Stimulated activated CD8-positive, alpha-beta memory T cell treated with anti-CD3 and anti-CD28 coated beads, Interleukin-2, amount 100 ng/mL, for 1 hour (primary cell): ENCODE measurements at regions not wholly inside any gene's neighbourhood (a gene's known extent, or its start where the extent isn't known, plus 50 kb on each side); places are given as distances from the start of the nearest gene placed in this dataset.

Experiments
- DNase-seq, 2 donors: peaks; one replicate each; pipeline ENCODE4 v3.0.0-alpha.2; 2020; ENCODE audit warnings: low read depth in 2 of 2

DNA sequence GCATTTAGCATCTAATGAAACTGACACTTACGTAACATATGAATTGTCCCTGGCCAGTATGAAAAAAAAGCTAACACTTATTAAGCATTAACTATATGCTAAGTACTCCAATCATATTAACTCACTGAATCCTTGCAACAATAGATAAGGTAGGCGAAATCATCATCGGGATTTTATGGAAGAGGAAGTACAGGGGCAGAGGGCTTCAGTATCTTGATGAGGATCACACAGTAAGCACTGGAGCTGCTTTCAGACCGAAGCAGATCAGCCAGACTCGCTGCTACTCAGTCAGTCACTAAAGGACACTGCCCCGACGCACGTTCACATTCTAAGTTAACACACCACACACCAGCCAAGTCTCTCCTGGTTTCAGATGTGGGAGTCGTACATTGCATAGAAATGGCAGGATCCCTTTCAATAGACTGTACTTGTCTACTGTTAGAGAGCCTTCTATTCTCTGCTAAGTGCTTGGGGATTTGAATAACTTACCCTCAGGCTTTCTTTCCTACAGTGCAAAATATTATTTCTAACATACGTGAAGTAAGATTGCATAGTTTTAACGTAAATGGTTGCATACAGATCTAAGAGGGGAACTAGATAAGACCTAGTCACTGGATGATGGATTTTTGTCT lies 540.2 kb upstream of the TENM3 start:
- no peak for DNase-seq

DNA sequence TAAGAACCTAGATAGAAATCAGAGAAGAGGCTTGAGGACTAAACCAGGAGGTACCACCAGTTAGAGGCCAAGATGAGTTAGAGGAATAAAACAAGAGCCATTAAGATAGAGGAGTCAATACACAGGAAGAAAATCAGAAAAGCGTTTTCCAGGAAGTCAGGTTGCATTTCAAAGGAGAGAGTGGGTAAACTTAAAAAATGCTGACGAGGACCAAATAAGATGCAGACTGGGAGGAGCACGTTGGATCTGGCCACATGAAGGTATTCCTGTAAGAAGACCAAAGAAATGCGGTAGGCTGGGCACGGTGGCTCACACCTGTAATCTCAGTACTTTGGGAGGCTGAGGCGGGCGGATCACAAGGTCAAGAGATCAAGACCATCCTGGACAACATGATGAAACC lies 533.1 kb upstream of the TENM3 start:
- DNase-seq = no peak

DNA sequence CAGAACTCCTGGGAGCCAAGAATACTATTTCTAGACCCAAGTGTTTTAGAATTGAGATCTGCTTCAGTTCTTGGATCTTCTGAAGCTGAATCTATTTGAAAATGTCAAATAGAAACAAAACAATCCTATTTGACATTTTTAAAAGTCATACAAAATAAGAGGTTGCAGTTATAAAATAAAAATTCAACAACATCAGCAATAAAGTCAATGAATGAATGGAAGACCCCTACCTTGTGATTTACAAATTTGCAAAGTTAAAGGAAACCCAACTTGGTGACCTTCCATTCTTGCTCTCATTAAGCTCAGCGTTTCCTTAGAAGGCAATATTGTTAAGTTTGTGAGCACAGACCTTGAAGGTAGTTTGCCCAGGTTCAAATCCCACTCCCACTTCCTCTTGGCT lies 531.8 kb upstream of the TENM3 start:
- no peak for DNase-seq

DNA sequence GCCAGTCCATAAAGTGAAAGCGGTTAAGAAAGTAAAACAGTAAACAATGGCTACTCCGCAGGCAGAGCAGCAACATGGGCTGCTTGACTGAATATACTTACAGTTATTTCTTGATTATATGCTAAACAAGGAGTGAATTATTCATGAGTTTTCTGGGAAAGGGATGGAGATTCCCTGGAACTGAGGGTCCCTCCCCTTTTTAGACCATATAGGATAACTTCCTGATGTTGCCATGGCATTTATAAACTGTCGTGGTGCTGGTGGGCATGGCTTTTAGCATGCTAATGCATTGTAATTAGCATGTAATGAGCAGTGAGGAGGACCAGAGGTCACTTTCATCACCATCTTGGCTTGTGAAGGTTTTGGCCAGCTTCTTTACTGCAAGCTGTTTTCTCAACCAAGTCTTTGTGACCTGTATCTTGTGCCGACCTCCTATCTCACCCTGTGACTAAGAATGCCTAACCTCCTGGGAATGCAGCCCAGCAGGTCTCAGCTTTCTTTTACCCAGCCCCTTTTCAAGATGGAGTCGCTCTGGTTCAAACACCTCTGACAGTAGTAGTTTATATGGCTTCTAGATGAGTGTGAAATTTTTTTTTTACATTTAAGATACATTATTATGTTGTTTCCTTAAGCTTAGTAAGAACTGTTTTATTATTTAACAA lies 514.8 kb upstream of the TENM3 start:
- DNase-seq = no peak

DNA sequence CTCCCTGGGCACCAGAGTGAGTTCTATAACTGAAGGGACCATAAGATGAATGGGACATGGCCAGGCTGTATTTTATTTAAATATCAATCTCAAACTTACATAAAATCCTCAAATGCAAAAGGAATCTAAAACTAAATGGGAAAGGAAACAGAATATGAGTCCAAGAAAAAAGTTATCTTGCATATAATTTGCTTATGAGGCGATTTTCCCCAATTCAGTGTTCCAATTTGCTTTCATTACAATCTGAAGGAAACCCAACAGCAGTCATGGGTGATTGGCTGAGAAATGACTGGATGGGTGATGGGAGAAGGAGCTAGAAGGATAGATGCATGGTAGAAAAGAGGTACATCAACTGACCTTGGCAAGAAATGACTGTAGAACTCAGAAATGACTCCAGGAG lies 511.3 kb upstream of the TENM3 start:
- DNase-seq = no peak

DNA sequence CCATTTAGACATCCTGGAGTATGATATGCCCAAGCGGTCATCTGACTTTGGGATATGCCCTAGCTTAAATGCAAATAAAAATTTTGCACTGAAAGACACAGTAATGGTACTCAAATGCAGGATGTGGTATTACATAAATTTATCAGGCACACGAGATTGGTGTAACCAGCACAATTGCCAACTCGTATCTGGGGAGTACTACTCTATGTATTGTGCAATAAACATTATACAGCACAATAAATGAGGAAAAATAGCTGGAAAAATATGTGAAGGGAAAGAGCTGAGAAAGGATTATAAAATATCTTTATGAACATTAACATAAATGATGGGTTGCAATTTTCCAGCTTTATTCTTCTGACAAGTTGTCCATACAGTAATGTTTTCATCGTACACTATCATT lies 505.5 kb upstream of the TENM3 start:
- DNase-seq = no peak

DNA sequence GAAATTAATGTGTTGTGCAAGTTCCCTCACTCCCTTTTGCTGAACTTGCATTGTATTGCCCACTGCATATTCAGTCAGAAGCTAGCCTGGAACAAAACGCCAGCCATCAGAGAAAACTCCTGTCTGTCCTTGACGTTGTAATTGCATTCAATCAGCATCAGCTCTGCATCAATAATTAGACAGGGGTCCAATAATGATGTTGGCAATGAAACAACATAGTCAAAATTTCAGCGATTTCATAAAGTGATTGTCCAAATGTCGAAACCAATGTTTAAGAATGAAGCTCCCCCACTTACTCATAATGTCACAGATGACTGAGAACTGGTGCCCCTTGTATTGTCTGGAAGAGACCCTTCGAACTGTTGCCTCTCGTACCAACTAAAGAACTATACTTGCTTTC lies 504.2 kb upstream of the TENM3 start:
- no peak for DNase-seq

DNA sequence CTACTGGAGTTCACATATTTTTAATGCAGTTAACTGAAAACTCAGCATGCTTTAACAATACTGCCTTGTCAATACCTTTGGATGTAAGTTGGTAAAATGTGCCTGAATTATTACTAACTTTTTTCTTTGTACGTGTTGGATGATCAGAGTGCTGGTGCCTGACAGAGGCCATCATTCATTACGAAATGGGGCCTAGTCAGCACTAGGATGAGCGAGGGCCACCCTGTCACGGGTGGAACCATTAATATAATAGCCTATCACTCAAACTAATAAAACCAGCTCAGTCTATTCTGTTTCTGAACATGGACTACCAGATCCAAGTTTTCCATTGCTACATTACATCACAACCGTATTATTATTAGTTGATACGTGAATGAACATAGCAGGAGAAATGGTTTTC lies 501.7 kb upstream of the TENM3 start:
- DNase-seq = no peak

DNA sequence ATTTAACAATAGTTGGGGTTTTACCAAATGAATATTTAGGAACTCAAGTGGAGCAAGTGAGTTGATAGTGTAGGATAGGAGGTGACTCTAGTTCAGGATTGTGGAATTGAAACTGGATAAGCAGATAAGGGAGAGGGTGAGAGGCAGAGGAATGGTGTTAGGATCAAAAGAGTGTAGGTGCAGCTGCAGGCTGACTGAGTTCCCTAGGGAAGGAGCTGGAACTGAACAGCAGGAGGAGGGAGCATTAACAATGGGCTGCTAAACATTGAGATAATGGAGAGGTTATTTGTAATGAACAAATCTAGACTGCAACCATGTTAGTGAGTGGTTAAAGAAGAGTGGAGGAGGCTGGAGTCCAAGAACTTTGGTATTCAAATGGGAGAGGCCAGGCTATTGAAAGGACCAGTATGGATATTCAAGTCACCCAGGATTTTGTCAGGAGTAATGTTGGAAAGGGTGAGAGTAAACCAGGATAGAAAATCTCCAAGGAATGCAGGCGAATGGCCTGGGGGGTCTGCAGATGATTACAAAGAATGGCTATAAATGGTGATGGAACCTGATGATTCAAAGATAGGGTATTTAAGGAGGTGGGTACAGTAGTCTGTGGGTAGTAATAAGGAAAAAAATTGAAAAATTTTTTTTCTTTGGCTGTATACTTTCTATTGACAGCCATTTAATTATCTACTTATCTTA lies 497.1 kb upstream of the TENM3 start:
- no peak for DNase-seq

DNA sequence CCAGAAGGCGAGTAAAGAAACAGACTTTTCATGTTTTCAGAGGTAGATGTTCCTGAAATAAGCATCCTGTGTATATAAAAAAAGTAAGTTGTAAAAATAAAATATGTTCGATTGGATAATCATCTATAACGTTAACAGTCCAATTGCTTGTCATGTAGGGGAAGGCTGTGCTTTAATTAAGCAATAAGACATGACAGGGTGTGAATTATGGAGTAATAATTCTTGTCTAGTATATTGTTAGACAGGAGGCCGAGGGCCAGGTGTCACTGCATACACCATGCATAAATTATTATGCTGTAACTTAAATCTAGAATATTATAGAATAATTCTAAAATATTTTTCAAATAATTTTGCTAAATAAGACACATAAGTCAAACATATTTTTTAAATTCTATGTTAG lies 494.6 kb upstream of the TENM3 start:
- DNase-seq = no peak

DNA sequence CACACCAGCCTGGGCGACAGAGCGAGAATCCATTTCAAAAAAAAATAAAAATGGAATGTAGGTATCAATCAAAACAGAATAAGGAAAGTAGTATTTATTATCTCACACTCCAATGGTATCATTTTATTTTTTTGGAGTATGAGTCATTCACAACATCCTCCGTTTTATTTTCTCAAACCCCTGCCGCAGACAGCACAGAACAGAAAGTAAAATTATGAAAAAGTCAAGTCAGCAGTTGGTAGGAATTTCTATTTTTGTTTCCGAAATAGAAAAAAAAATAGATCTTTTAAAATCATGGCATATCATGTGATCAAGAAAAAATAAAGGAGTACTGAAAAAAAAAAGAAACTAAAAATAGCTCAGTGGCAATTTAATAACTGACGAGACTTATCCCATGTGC lies 490.7 kb upstream of the TENM3 start:
- no peak for DNase-seq

DNA sequence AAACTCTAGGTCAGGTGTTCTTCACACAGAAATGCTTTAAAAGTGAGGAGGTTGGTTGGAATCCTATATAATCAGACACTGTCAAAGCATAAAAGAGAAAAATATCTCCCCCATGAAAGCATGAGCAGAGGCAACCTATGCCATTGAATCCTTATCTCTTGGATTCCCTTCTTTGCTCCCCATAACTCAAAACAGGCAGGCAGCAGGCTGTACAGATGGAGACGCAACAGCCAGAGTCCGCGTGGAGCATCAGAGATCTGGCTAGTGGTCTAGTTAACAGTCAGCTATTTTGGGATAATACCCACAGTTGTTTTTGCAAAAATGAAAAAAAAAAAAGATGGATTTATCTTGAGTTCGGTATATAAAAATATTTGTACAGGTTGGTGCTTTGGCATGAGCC lies 490.0 kb upstream of the TENM3 start:
- DNase-seq = no peak

DNA sequence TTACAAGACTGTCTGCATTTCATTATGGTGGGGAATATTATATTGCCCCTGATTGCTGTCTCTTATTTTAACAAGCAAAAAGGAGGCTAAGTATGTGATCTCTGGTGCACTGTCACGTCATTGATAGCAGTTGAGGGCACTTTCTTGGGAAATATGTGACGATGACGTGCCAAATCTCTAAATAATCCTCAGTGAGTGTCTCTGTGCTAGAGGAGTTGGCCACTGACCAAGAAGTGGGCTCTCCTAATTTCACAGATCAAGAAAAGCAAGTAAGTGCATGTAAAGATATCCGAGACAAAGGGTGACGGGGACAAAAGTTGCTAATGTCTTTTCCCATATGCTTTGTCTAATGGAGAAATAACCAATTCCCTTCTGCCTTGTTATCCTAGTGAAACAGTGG lies 487.4 kb upstream of the TENM3 start:
- DNase-seq = no peak

DNA sequence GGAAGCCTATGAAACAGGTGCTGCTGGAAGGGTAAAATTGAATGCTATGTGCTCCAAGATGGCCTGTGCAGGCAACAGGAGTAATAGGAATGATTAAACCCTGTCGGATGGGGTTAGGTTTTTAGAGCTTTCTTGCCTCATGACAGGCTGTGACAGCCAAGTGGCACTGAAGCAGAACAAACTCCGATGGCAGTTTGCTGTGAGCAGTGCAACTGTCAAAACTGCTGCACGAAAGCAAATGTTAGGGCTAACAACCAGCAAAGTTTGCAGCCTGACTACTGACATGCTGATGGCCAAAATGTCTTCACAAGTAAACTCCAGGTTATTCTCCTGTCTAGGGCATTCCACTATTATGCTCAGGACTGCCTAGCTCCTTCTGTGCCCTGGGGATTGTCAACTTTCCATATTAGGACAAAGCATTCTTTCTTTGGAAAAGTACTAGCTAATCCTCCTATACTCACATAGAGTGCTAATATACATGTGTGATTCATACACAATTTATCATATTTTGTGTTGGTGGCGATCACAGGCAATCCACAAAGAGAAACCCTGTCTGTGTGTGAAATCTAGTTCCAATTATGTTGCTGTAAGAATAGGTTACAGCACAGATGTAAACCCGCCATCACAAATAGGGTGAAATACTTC lies 486.6 kb upstream of the TENM3 start:
- DNase-seq = no peak

DNA sequence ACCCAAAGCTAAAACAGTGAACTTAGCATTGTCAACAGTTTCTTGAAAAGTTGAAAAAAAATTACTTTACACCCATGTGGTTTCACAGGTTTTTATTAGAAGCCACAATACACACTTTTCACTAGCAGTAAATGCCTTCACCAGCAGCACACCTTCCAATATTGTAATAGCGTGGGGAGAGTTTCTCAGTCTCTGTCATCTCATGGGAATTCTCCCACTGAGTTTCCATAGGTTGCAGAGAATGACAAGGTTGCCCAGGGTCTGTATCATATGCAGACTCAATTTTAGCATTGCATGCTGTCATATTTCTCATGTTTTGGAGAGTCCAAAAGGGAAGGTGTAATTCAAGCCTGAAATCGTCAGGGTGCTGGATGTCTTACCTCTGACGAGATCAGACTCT lies 486.1 kb upstream of the TENM3 start:
- no peak for DNase-seq

DNA sequence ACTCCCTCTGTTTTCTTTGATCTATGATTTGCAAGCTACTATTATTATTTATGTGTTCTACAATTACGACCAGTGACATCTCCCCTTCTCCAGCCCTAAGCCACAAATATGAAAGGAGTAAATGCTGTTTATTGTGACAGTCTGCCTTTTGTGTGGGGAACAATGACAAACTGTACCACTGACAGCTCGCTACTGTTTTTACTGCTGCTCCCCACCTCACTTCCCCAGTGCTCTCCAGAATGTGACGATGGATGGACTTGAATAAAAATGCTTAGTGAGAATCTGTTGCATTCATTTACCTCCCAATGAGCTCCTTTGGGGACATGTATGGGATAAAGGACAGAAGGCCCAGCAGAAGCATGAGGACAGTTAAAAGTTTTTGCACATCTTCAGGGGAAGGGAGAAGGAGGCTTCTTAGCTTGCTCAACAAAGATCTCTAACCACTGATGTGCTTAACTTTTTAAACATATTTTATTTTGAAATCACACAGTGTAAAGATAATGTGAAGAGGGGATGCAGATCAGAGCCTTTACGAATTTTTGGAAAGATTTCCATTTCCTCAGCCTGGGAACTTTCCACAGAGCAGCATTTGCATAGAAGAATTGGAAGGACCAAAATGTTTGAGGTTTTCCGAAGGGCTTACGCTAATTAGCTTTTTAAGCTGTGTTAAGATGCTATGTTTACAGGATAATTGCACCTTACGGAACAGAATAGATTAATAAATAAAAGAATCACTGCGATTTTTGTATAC lies 485.1 kb upstream of the TENM3 start:
- DNase-seq = no peak

DNA sequence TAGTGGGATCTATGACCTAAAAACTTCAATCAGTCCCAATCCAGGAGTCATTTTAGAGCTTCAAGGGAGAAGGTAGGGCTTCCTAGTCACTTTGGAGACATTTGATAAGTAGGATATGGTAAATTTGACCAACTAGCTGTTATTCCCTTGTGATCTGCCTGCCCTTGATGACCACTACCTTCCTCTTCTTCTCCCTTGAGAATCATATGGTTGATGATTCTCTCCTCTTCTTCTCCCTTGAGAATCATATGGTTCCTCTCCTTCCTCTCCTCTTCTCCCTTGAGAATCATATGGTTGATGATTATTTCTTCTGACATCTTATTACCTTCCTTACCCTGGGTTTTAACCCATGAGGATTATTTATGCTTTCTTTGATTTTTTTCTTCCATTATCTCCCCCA lies 482.6 kb upstream of the TENM3 start:
- DNase-seq = no peak

DNA sequence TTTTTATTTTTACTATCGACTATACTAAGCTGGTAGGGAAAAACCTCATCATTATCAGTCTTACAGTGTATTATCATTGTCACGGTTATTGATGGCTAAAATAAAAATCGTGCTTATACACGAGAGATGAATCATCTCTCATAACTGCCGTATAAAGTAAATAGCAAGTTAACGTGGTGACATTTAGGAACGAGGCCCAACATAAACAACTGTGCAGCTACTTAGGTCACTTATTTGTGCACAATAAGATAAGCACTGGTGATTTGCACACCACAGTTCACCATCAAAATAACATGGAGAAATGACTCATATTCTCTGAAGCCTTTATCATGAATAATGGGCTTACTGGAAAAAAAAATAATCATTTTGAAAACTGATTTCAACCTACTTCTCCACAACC lies 482.0 kb upstream of the TENM3 start:
- no peak for DNase-seq

DNA sequence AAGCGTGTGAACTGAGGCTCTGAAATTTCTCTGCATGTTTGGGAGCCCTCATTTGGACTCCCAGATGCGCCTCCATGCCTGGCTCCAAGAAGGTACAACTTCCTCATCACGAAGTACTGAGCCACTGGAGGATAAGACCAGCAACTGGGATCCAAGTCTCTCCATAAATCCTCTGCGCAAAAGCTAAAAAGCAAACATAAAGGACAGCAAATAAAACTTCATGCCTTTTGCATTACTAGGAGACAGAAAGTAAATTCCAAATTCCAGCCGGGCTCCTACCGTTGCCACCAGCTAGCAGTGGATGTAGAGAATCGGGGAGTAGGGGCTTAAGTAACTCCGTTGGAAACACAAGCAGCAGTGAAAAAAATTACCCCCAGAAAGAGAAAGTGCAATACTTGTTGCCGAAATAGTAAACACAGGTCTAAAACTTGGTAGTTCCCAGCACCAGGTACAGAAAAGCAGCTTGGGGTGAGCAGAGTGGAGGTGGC lies 477.1 kb upstream of the TENM3 start:
- DNase-seq = no peak

DNA sequence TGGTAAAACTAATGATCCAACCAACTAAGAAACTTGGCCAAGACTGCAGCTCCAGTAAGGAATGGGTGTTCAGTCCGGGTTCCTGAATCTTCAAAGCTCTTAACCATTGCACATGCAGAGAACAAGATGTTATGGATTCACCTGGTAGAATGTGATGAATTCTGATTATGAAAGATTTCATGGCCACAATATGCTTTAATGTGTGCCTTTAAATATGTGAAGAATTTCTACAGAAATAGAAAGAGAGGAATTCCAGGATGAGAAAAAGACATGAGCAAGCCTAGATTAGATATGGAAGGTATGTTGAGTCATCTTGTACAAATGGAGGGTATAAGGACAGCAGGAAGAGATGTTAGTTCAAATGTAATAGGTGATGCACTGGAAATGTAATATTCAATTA lies 472.2 kb upstream of the TENM3 start:
- DNase-seq = no peak

DNA sequence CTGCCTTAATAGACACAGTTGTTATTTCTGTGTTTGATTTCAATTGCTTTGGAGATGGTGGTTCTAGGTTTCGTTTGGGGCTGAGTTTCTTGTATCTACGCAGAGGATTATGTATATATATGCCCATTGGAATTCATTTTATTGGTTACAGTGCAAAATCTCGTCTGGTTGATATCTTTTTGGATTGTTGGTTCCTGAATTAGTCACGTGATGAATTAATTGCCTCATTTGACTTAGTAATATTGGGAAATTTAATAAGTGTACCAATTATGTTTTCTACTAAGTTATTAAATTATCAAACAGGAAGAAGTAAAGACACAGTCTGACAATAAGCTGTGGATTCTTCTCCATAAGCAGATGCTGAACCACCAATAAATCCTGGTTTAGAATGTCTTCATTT lies 467.9 kb upstream of the TENM3 start:
- no peak for DNase-seq
